ENCODE measurements at regions not wholly inside any gene's neighbourhood (a gene's known extent, or its start where the extent isn't known, plus 50 kb on each side); places are given as distances from the start of the nearest gene placed in this dataset.
"Not testable (repeated sequence)": the region's sequence is repeated elsewhere in the genome, so short reads cannot be mapped to it uniquely, and the experiment has no call there.

- DNase-seq (ENCODE audit: low read depth in 4 of 4, low spot score in 1 of 4): no peak
Measured at GRCh38 chr2:122009561-122009960, 254.1 kb downstream of the TSN start.

DNA sequence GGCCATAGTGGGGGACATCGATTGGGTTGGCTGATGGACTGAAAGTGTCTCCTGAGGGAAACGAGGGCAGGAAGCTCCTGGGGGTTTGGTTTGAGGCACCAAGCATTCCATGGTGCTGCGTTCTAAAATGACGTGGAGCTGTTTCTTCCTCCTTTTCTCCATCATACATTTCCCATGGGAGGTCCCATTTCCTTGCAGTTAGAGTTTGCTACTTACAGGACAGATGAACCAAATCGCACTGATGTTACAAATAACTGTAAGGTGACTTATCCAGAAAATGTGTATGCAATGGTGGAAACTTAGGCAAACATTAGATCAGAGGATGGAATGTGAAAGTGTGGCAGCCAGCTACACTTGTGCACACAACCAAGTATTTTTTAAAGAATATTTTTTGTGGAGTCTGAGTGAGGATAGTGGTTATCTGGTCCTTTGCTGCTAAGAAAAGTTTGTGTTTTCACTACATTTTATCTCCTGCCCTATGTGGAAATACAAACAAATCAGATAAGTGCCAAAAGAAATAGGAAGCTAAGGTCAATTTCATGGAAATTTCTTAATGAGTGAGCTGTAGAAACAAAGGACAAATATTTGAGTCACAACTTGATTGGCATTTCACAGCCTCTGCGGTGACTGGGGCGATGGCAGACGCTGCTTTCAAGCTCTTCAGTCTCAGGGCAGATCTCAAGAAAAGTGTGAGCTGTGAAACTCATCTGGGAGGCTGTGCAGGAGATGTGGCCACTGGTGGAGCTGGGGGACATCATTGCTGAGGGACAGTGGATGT is 256.2 kb downstream of the TSN start:
- no peak for DNase-seq (ENCODE audit: low read depth in 4 of 4, low spot score in 1 of 4)

DNA sequence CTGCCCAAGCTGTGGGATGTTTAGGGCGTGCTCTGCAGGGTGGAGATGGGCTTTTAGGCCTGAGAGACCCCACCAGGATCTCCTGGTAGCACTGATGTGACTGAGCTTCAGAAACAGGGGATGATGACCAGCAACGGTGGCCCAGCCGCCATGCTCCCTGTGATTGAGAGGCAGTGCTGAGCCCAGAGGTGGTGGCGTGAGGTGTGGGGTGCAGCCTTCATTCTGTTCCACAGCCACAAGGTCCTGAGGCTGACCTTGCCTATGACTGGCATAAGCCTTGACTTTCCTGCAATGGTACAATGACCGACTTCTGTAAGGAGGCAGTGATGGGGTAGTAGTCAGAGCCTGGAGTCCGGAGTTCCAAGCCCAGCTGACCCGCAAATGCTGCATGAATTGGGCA is 263.3 kb downstream of the TSN start:
- DNase-seq (ENCODE audit: low read depth in 4 of 4, low spot score in 1 of 4): no peak

DNA sequence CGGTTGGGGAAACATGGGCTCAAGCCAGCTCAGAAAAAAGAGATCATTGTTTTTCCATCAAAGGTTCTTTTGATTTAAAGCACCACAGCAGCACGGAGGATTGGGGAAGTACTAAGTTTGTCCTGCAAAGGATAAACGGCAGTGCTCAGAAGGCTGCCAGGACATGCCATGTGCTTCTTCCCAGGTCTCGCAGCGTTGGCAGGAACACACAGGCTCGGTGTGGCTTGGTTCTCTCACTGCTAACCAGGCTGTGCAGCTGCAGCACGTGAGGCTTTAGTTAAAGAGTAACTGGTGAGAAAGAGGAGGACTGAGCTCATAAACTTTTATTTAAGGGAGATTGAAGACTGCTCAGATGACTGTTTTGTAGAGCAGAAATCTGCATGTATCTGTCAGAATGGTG is 264.3 kb downstream of the TSN start:
- DNase-seq (ENCODE audit: low read depth in 4 of 4, low spot score in 1 of 4): no peak

GRCh38 chr2:122020377-122020776 is 264.9 kb downstream of the TSN start:
- DNase-seq (ENCODE audit: low read depth in 4 of 4, low spot score in 1 of 4): no peak

- no peak for DNase-seq (ENCODE audit: low read depth in 4 of 4, low spot score in 1 of 4)
Measured at GRCh38 chr2:122021941-122022340, 266.5 kb downstream of the TSN start.

GRCh38 chr2:122022531-122022930 is 267.1 kb downstream of the TSN start:
- no peak for DNase-seq (ENCODE audit: low read depth in 4 of 4, low spot score in 1 of 4)

DNA sequence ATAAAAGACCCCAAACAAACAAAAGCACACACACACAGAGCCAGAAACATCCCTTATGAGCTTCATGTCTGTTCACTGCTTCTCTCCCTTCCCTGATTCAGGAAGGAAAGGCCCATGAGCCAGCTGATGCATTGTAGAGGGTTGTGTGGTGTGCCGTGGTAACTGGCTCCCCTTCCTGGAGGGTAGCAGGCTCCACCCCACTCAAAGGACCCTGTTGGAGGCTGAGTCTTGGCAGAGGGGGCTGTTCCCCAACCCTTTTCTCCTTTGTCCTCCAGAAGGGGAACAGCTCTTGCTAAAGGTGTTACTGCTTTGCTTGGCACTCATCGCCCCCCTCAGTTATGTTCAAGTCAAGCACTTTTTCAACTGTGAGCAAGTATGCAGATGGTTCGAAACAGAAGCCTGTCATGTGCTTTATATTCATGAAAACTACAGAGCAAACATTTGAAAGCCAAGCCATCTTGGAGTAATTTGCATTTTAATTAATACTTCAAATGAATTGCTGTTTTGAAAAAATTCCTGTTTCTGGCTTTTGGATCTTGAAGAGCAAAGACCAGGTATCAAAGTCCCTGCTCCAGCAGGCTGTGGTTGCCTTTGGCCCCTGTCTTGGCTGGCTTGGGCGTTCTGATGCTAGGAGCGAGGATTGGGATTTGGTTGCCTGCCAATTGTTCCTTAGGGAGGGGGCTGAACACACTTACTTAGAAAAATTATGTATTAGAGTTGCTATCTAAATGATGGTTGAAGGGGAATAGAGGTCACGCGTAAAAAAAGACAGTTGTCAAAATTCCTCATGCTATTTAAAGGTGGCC is 267.8 kb downstream of the TSN start:
- DNase-seq (ENCODE audit: low read depth in 4 of 4, low spot score in 1 of 4): no peak

GRCh38 chr2:122027510-122028217 is 272.2 kb downstream of the TSN start:
- DNase-seq (ENCODE audit: low read depth in 4 of 4, low spot score in 1 of 4): no peak

GRCh38 chr2:122028371-122029100 is 273.1 kb downstream of the TSN start:
- DNase-seq (ENCODE audit: low read depth in 4 of 4, low spot score in 1 of 4): no peak

DNA sequence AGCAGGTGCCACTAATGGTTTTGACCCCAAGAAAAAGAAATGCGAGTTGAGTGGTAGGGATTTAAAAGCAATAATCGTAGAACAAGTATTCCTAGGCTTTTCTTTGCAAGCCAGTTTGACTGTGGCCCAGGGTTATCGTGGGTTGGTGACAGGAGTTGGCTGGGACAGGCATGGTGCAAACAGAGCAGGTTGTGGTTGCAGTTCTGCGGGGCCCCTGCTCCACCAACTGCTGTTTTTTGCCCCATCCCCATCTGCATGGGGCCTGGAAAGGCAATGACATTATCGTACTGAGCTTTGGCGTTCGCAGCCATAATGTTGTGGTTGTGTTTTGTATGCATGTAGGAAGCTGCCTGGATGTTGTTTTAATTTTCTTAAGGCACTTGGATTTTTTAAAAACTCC is 274.0 kb downstream of the TSN start:
- no peak for DNase-seq (ENCODE audit: low read depth in 4 of 4, low spot score in 1 of 4)

GRCh38 chr2:122029945-122030344 is 274.5 kb downstream of the TSN start:
- DNase-seq (ENCODE audit: low read depth in 4 of 4, low spot score in 1 of 4): no peak

GRCh38 chr2:122031544-122032263 is 276.3 kb downstream of the TSN start:
- DNase-seq (ENCODE audit: low read depth in 4 of 4, low spot score in 1 of 4): no peak

GRCh38 chr2:122032264-122032645 is 276.8 kb downstream of the TSN start:
- DNase-seq (ENCODE audit: low read depth in 4 of 4, low spot score in 1 of 4): no peak

DNA sequence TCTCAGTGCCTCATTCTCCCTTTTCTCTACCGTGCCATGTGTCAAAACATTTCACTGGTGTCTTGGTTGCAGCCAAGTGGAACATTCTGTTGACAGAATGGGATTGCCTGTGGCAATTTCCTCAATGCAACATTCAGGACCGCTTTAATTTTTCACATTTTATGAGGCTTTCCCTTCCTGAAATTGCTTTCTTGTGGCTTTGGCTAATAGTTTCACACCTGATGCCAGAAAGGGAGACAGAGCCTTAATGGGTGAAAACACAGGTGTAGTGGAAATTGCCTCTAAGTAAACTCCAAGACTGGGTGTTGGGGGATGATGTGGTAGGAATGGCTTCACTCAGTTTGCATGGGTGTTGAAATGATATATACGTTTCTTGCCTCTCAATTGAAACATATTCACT is 278.3 kb downstream of the TSN start:
- DNase-seq (ENCODE audit: low read depth in 4 of 4, low spot score in 1 of 4): no peak

DNA sequence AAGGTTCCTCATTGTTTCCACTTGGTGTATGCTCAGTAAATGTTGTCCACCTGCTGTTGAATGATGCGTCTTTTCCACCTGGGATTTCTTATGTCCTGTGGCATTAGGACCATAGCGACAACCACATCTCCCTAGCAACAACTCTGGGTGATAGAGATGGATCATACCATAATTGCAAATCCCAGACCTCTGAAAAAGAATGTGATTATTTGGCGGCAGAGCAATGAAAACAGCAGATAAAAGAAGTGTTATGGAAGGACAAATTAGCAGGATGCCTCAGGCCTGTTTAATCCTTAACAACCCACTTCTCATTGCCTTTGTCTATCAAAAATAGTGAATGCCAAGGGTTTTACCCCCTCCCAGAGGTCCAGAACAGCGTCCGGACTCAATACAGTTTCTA is 278.9 kb downstream of the TSN start:
- DNase-seq (ENCODE audit: low read depth in 4 of 4, low spot score in 1 of 4): no peak

GRCh38 chr2:122034777-122035176 is 279.3 kb downstream of the TSN start:
- no peak for DNase-seq (ENCODE audit: low read depth in 4 of 4, low spot score in 1 of 4)

DNA sequence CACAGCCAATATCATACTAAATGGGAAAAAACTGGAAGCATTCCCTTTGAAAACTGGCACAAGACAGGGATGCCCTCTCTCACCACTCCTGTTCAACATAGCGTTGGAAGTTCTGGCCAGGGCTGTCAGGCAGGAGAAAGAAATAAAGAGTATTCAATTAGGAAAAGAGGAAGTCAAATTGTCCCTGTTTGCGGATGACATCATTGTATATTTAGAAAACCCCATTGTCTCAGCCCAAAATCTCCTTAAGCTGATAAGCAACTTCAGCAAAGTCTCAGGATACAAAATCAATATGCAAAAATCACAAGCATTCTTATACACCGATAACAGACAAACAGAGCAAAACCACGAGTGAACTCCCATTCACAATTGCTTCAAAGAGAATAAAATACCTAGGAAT is 283.4 kb downstream of the TSN start:
- not testable (repeated sequence) for DNase-seq (ENCODE audit: low read depth in 4 of 4, low spot score in 1 of 4)

- DNase-seq (ENCODE audit: low read depth in 4 of 4, low spot score in 1 of 4): no peak
Measured at GRCh38 chr2:122041455-122041854, 286.0 kb downstream of the TSN start.

GRCh38 chr2:122051659-122052058 is 296.2 kb downstream of the TSN start:
- not testable (repeated sequence) for DNase-seq (ENCODE audit: low read depth in 4 of 4, low spot score in 1 of 4)

GRCh38 chr2:122055521-122055931 is 300.1 kb downstream of the TSN start:
- DNase-seq (ENCODE audit: low read depth in 4 of 4, low spot score in 1 of 4): no peak

All from stimulated activated CD4-positive, alpha-beta T cell treated with anti-CD3 and anti-CD28 coated beads, Interleukin-1b, Interleukin-23, amount 100 ng/mL, for 24 hours (primary cell).